GM23338 (cell line): ENCODE measurements at regions not wholly inside any gene's neighbourhood (a gene's known extent, or its start where the extent isn't known, plus 50 kb on each side); places are given as distances from the start of the nearest gene placed in this dataset.

Source experiments
- CREB1 ChIP-seq: fragments of 250-450 bp; sonication (Bioruptor Pico); IDR thresholded peaks from 2 replicates; pipeline ENCODE4 v1.5.0; 2020; ENCODE audit warnings: low read depth, mild to moderate bottlenecking, moderate library complexity
- CTCF ChIP-seq, 2 experiments: fragments of 200-600 bp in 1 of 2; sonication (generic) in 1 of 2; conservative IDR thresholded peaks; 2 replicates each; pipeline versions ENCODE4 v1.5.1 to v1.6.1; 2016 to 2017; ENCODE audit warnings: antibody characterized with exemption in 2 of 2, low read depth in 2 of 2, mild to moderate bottlenecking in 2 of 2, moderate library complexity in 1 of 2
- ETS1 ChIP-seq: IDR thresholded peaks from 2 replicates; pipeline ENCODE4 v1.6.1; 2016; ENCODE audit warnings: antibody characterized with exemption
- EZH2 ChIP-seq: fragments of 200-600 bp; sonication (generic); IDR thresholded peaks from one replicate; pipeline ENCODE4 v1.8.0; 2017; ENCODE audit warnings: antibody characterized with exemption, mild to moderate bottlenecking, low read depth; ENCODE audit not compliant: unreplicated experiment
- EZH2phosphoT487 ChIP-seq: fragments of 200-600 bp; sonication (generic); IDR thresholded peaks from one replicate; pipeline ENCODE4 v1.8.1; 2018; ENCODE audit warnings: antibody characterized with exemption; ENCODE audit not compliant: unreplicated experiment
- JUNB ChIP-seq: IDR thresholded peaks from one replicate; pipeline ENCODE4 v1.6.1; 2016; ENCODE audit warnings: antibody characterized with exemption; ENCODE audit not compliant: unreplicated experiment
- NANOG ChIP-seq: IDR thresholded peaks from 2 replicates; pipeline ENCODE4 v1.6.1; 2016; ENCODE audit warnings: antibody characterized with exemption, borderline replicate concordance
- POLR2AphosphoS5 ChIP-seq: IDR thresholded peaks from 2 replicates; pipeline ENCODE4 v1.6.1; 2016; ENCODE audit warnings: antibody characterized with exemption, low read depth
- REST ChIP-seq: IDR thresholded peaks from one replicate; pipeline ENCODE4 v1.6.1; 2018; ENCODE audit warnings: antibody characterized with exemption; ENCODE audit not compliant: unreplicated experiment
- STAT1 ChIP-seq: IDR thresholded peaks from one replicate; pipeline ENCODE4 v1.6.1; 2016; ENCODE audit warnings: antibody characterized with exemption; ENCODE audit not compliant: unreplicated experiment
- ZNF331 ChIP-seq: fragments of 250-450 bp; sonication (Bioruptor Pico); IDR thresholded peaks from 2 replicates; pipeline ENCODE4 v1.5.0; 2020; ENCODE audit warnings: low read depth, mild to moderate bottlenecking, moderate library complexity
- ZNF462 ChIP-seq: fragments of 250-450 bp; sonication (Bioruptor Pico); IDR thresholded peaks from 2 replicates; pipeline ENCODE4 v1.5.0; 2020; ENCODE audit warnings: mild to moderate bottlenecking, moderate library complexity

GRCh38 chr6:811191-811590 lies 118.3 kb upstream of the EXOC2 start:
- TF ChIP-seq POLR2AphosphoS5 (no peak), CTCF (conservative IDR thresholded peaks at IDR 0.05; ENCODE audit: low read depth in 2 of 2) (no peak), REST (no peak), EZH2 (no peak), NANOG (no peak), ZNF331 (no peak), EZH2phosphoT487 (no peak), ZNF462 (CRISPR knock-in tag) (no peak), CREB1 (CRISPR knock-in tag) (no peak), ETS1 (no peak), JUNB (no peak), STAT1 (no peak)
